ENCODE measurements at regions not wholly inside any gene's neighbourhood (a gene's known extent, or its start where the extent isn't known, plus 50 kb on each side); places are given as distances from the start of the nearest gene placed in this dataset.
"Not testable (repeated sequence)": the region's sequence is repeated elsewhere in the genome, so short reads cannot be mapped to it uniquely, and the experiment has no call there.

GRCh38 chr2:52584071-52584470 is 1183.5 kb upstream of the CHAC2 start:
- TF ChIP-seq CTCF (conservative IDR thresholded peaks at IDR 0.05; ENCODE audit: low read depth, low read length); EZH2 (IDR thresholded peaks at IDR 0.05; ENCODE audit: borderline replicate concordance, low read depth, low read length, poor library complexity, severe bottlenecking): not testable (repeated sequence)
